ENCODE measurements at regions not wholly inside any gene's neighbourhood (a gene's known extent, or its start where the extent isn't known, plus 50 kb on each side); places are given as distances from the start of the nearest gene placed in this dataset.

DNA sequence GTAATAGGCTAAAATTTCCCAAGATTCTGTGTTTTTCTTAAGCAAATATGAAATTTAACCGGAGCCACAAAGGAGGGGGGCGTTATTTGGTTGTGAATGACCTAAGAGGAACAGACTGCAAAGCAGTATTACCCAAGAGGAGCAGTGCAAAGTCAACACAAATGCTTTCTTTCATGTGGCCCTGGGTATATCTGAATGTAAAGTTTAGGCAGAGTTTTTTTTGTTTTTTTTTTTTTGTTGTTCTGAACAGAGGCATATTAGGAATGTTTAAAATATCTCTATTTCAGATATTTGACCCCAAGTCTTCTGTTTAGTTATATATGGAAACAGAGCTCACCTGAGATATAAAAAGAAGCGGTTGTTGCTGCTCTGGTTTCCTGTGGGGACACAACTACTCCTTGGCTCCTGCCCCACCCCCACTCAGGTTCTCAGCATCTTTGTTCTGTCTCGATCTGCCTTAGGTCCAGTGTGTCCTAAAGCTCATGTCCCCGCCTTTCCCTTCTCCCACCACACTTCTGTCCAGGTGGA lies 220.7 kb downstream of the RFC3 start:
- Histone ChIP-seq H3K9me3 (ENCODE audit: control insufficient read depth, low read length) (no peaks in the 10 kb centered on the region), H3K4me1 (ENCODE audit: control insufficient read depth, insufficient read depth, low read length, poor library complexity, severe bottlenecking) (peaks cover 16% of the 10 kb centered on the region), H3K4me3 (ENCODE audit: extremely low read depth, insufficient read depth, low read length, poor library complexity, severe bottlenecking) (no peak overlapping the region), H3K36me3 (ENCODE audit: control insufficient read depth, insufficient read depth, low read length) (no peaks in the 10 kb centered on the region), H3K27ac (ENCODE audit: low read depth, low read length, severe bottlenecking) (no peak overlapping the region)
- WGBS, 2 experiments (ENCODE audit: insufficient coverage in 2 of 2), result 76 to 82% methylated on average over 5 of the region's 5 CpGs

- Histone ChIP-seq H3K9me3 (ENCODE audit: control insufficient read depth, low read length) (no peaks in the 10 kb centered on the region), H3K27ac (ENCODE audit: low read depth, low read length, severe bottlenecking) (no peak overlapping the region), H3K4me3 (ENCODE audit: extremely low read depth, insufficient read depth, low read length, poor library complexity, severe bottlenecking) (no peak overlapping the region), H3K36me3 (ENCODE audit: control insufficient read depth, insufficient read depth, low read length) (no peaks in the 10 kb centered on the region), H3K4me1 (ENCODE audit: control insufficient read depth, insufficient read depth, low read length, poor library complexity, severe bottlenecking) (peaks cover 21% of the 10 kb centered on the region)
- 87 to 100% methylated on average over 1 of the region's 1 CpG for WGBS, 2 experiments (ENCODE audit: insufficient coverage in 2 of 2)
Observed at GRCh38 chr13:34039678-34040077, 221.7 kb downstream of the RFC3 start.

DNA sequence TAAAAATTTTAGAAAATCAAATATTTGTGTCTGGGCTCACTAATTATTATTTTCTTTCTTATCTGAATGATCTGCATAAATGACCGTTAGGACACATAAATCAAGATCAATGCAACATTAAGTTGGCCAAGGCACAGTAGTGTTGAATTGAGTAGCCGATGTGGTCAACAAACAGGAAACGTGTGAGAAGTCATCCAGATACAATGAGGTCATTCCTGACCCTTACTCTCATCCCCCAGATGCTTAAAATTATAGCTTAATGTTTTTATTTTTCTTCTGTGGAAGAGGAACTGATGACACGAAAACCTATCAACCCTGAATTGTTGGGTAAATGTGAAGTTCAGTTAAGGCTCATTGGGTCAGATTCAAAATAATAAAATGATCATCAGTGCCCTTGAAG lies 222.9 kb downstream of the RFC3 start:
- Histone ChIP-seq H3K9me3 (ENCODE audit: control insufficient read depth, low read length) (no peaks in the 10 kb centered on the region), H3K4me3 (ENCODE audit: extremely low read depth, insufficient read depth, low read length, poor library complexity, severe bottlenecking) (no peak overlapping the region), H3K36me3 (ENCODE audit: control insufficient read depth, insufficient read depth, low read length) (no peaks in the 10 kb centered on the region), H3K27ac (ENCODE audit: low read depth, low read length, severe bottlenecking) (no peak overlapping the region), H3K4me1 (ENCODE audit: control insufficient read depth, insufficient read depth, low read length, poor library complexity, severe bottlenecking) (peaks cover 21% of the 10 kb centered on the region)
- WGBS, 2 experiments (ENCODE audit: insufficient coverage in 2 of 2), result 83% methylated on average over 2 of the region's 4 CpGs; no CpG with 5 or more reads in 1 of the 2 experiments

GRCh38 chr13:34044041-34044440 lies 226.1 kb downstream of the RFC3 start:
- Histone ChIP-seq H3K4me1 (ENCODE audit: control insufficient read depth, insufficient read depth, low read length, poor library complexity, severe bottlenecking) (peaks cover 7% of the 10 kb centered on the region), H3K36me3 (ENCODE audit: control insufficient read depth, insufficient read depth, low read length) (no peaks in the 10 kb centered on the region), H3K27ac (ENCODE audit: low read depth, low read length, severe bottlenecking) (no peak overlapping the region), H3K9me3 (ENCODE audit: control insufficient read depth, low read length) (no peaks in the 10 kb centered on the region), H3K4me3 (ENCODE audit: extremely low read depth, insufficient read depth, low read length, poor library complexity, severe bottlenecking) (no peak overlapping the region)
- WGBS, 2 experiments (ENCODE audit: insufficient coverage in 2 of 2), result 75 to 100% methylated on average over 2 of the region's 2 CpGs

DNA sequence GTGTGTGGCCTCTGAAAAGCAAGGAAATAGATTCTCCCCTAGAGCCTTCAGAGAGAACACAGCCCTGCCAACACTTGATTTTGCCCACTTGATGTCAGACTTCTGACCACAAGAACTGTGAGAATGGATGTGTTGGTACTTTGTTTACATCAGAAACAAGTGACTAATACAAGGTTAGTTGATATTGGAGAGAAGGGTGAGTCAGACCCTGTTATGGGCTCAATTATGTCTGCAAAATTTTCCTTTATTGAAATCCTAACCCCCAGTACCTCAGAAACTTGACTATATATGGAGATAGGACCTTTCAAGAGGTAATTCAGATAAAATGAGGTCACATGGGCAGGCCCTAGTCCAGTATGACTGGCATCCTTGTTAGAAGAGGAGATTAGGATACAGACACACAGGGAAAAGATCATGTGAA lies 226.7 kb downstream of the RFC3 start:
- Histone ChIP-seq H3K4me3 (ENCODE audit: extremely low read depth, insufficient read depth, low read length, poor library complexity, severe bottlenecking) (no peak overlapping the region), H3K27ac (ENCODE audit: low read depth, low read length, severe bottlenecking) (no peak overlapping the region), H3K9me3 (ENCODE audit: control insufficient read depth, low read length) (no peaks in the 10 kb centered on the region), H3K4me1 (ENCODE audit: control insufficient read depth, insufficient read depth, low read length, poor library complexity, severe bottlenecking) (peaks cover 6% of the 10 kb centered on the region), H3K36me3 (ENCODE audit: control insufficient read depth, insufficient read depth, low read length) (no peaks in the 10 kb centered on the region)

DNA sequence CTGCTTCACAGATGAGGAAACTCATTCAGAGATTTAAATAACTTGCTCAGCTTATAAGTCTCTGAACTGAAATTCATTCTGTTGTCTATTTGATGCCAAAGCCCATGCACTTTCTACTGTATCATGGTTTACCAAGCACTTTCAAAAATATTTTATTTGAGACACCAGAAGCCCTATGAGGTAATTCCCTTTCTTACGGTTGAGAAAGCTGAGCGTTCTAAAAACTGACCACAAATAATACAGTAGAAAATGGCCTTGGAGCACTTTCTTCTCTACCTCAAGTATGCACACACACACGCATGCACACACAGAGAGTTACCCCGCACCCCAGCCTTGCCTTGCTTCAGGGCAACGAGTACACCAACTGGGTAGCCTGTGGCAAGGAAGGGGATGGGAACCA lies 228.5 kb downstream of the RFC3 start:
- Histone ChIP-seq H3K4me3 (ENCODE audit: extremely low read depth, insufficient read depth, low read length, poor library complexity, severe bottlenecking) (no peak overlapping the region), H3K9me3 (ENCODE audit: control insufficient read depth, low read length) (no peaks in the 10 kb centered on the region), H3K4me1 (ENCODE audit: control insufficient read depth, insufficient read depth, low read length, poor library complexity, severe bottlenecking) (peaks cover 5% of the 10 kb centered on the region), H3K36me3 (ENCODE audit: control insufficient read depth, insufficient read depth, low read length) (no peaks in the 10 kb centered on the region), H3K27ac (ENCODE audit: low read depth, low read length, severe bottlenecking) (no peak overlapping the region)
- 94 to 100% methylated on average over 3 to 5 of the region's 5 CpGs for WGBS, 2 experiments (ENCODE audit: insufficient coverage in 2 of 2)

DNA sequence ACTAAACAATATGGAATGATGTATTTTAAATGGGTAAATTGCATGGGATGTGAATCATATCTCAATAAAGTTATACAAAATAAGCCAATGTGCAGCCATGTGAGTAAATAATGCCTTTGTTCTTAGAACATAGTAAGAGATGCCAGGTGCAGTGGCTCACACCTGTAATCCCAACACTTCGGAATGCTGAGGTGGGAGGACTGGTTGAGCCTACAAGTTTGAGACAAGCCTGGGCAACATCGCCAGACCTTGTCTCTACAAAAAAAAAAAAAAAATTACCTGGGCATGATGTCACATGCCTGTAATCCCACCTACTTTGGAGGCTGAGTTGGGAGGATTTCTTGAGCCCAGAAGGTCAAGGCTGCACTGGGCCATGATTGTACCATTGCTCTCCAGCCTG lies 230.7 kb downstream of the RFC3 start:
- no peak overlapping the region for H3K4me3 ChIP-seq (ENCODE audit: extremely low read depth, insufficient read depth, low read length, poor library complexity, severe bottlenecking)
- 80% methylated on average over 1 of the region's 2 CpGs; no CpG with 5 or more reads in 1 of the 2 experiments for WGBS, 2 experiments (ENCODE audit: insufficient coverage in 2 of 2)
- H3K4me1 ChIP-seq (ENCODE audit: control insufficient read depth, insufficient read depth, low read length, poor library complexity, severe bottlenecking), result peaks cover 5% of the 10 kb centered on the region
- H3K36me3 ChIP-seq (ENCODE audit: control insufficient read depth, insufficient read depth, low read length), result no peaks in the 10 kb centered on the region
- H3K9me3 ChIP-seq (ENCODE audit: control insufficient read depth, low read length), result no peaks in the 10 kb centered on the region
- no peak overlapping the region for H3K27ac ChIP-seq (ENCODE audit: low read depth, low read length, severe bottlenecking)

DNA sequence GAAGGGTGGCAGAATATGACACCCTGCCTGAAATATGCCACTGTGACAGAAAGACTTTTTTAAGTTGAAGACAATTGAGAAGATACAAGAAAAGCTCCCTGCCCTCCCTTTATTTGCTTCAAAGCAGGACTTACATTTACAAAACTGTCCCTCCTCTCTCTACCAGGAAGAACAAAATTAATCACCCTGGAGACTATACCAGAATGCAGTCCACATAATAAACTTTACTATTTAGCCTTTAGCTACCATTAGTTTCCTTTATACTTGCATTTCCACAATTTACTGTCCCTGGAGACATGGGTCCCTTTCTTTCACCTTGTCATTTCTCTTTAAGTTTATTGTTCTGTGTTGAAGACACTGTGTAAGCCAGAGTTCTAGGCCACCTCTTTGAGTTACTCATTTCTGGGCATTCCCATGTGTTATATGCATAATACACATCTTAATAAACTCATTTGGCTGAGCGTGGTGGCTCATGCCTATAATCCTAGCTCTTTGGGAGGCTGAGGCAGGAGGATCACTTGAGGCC lies 238.8 kb downstream of the RFC3 start:
- H3K9me3 ChIP-seq (ENCODE audit: control insufficient read depth, low read length), result no peaks in the 10 kb centered on the region
- no peak overlapping the region for H3K4me3 ChIP-seq (ENCODE audit: extremely low read depth, insufficient read depth, low read length, poor library complexity, severe bottlenecking)
- 100% methylated on average over 1 of the region's 1 CpG; no CpG with 5 or more reads in 1 of the 2 experiments for WGBS, 2 experiments (ENCODE audit: insufficient coverage in 2 of 2)
- no peaks in the 10 kb centered on the region for H3K36me3 ChIP-seq (ENCODE audit: control insufficient read depth, insufficient read depth, low read length)
- H3K27ac ChIP-seq (ENCODE audit: low read depth, low read length, severe bottlenecking), result no peak overlapping the region
- H3K4me1 ChIP-seq (ENCODE audit: control insufficient read depth, insufficient read depth, low read length, poor library complexity, severe bottlenecking), result no peaks in the 10 kb centered on the region

GRCh38 chr13:34064456-34065205 lies 246.7 kb downstream of the RFC3 start:
- H3K36me3 ChIP-seq (ENCODE audit: control insufficient read depth, insufficient read depth, low read length), result no peaks in the 10 kb centered on the region
- no peak overlapping the region for H3K27ac ChIP-seq (ENCODE audit: low read depth, low read length, severe bottlenecking)
- no peaks in the 10 kb centered on the region for H3K4me1 ChIP-seq (ENCODE audit: control insufficient read depth, insufficient read depth, low read length, poor library complexity, severe bottlenecking)
- no peaks in the 10 kb centered on the region for H3K9me3 ChIP-seq (ENCODE audit: control insufficient read depth, low read length)
- H3K4me3 ChIP-seq (ENCODE audit: extremely low read depth, insufficient read depth, low read length, poor library complexity, severe bottlenecking), result no peak overlapping the region
- 79 to 93% methylated on average over 1 to 2 of the region's 2 CpGs for WGBS, 2 experiments (ENCODE audit: insufficient coverage in 2 of 2)

DNA sequence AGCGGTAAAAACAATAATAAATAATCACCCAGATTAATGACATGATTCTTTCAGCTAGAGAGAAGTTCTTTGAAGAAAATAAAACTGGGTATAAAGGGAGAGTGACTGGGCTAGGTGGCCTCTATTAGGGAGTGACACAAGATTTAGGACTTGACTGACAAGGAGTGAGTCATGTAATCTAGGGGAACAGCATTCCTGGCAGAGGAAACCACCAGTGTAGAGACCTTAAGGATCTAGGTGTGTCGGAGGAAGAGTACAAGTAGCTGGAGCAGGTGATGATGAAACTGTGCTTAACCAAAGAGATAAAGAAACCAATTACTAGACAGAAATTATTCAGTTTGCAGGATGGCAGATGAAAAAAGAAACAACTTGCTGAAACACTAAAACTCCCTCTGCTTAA lies 248.0 kb downstream of the RFC3 start:
- H3K36me3 ChIP-seq (ENCODE audit: control insufficient read depth, insufficient read depth, low read length), result no peaks in the 10 kb centered on the region
- no peak overlapping the region for H3K27ac ChIP-seq (ENCODE audit: low read depth, low read length, severe bottlenecking)
- no peaks in the 10 kb centered on the region for H3K9me3 ChIP-seq (ENCODE audit: control insufficient read depth, low read length)
- H3K4me1 ChIP-seq (ENCODE audit: control insufficient read depth, insufficient read depth, low read length, poor library complexity, severe bottlenecking), result no peaks in the 10 kb centered on the region
- no peak overlapping the region for H3K4me3 ChIP-seq (ENCODE audit: extremely low read depth, insufficient read depth, low read length, poor library complexity, severe bottlenecking)
- 100% methylated on average over 1 of the region's 2 CpGs; no CpG with 5 or more reads in 1 of the 2 experiments for WGBS, 2 experiments (ENCODE audit: insufficient coverage in 2 of 2)

DNA sequence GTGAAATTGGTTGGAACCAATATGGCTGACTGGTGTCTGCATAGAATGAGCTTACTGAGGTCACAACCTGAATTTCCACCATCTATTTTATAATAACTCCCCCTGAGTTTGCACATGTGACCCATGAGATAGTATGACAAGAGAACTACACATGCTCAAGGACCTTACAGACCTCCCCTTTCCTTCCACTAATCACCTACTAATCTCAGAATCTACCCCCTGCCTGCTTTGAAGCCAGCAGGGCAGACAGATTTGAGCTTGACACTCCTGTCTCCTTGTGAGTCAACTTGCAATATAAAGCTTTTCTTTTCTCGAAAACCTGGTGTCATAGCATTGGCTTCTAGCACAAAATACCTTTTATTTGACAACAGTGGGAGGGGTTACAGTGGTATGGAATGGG lies 248.4 kb downstream of the RFC3 start:
- Histone ChIP-seq H3K4me3 (ENCODE audit: extremely low read depth, insufficient read depth, low read length, poor library complexity, severe bottlenecking) (no peak overlapping the region), H3K9me3 (ENCODE audit: control insufficient read depth, low read length) (no peaks in the 10 kb centered on the region), H3K4me1 (ENCODE audit: control insufficient read depth, insufficient read depth, low read length, poor library complexity, severe bottlenecking) (no peaks in the 10 kb centered on the region), H3K27ac (ENCODE audit: low read depth, low read length, severe bottlenecking) (no peak overlapping the region), H3K36me3 (ENCODE audit: control insufficient read depth, insufficient read depth, low read length) (no peaks in the 10 kb centered on the region)
- 83% methylated on average over 1 of the region's 1 CpG; no CpG with 5 or more reads in 1 of the 2 experiments for WGBS, 2 experiments (ENCODE audit: insufficient coverage in 2 of 2)
